Effector memory CD4-positive, alpha-beta T cell (primary cell): ENCODE measurements at regions not wholly inside any gene's neighbourhood (a gene's known extent, or its start where the extent isn't known, plus 50 kb on each side); places are given as distances from the start of the nearest gene placed in this dataset.
"Not testable (repeated sequence)": the region's sequence is repeated elsewhere in the genome, so short reads cannot be mapped to it uniquely, and the experiment has no call there.

Source experiments
- DNase-seq, 3 donors: peaks; one replicate each; pipeline ENCODE4 v3.0.0-alpha.2; 2020
- H3K27ac ChIP-seq: 2 replicates; pipeline ENCODE4 v1.7.0; 2013; ENCODE audit warnings: mild to moderate bottlenecking, low read length, moderate library complexity; ENCODE audit not compliant: insufficient read depth, poor library complexity, severe bottlenecking
- H3K27me3 ChIP-seq: replicated peaks from 2 replicates; pipeline ENCODE4 v1.7.0; 2013; ENCODE audit warnings: mild to moderate bottlenecking, low read length; ENCODE audit not compliant: insufficient read depth, control insufficient read depth, poor library complexity, severe bottlenecking
- H3K36me3 ChIP-seq: 2 replicates; pipeline ENCODE4 v1.7.0; 2013; ENCODE audit warnings: mild to moderate bottlenecking, low read length, moderate library complexity; ENCODE audit not compliant: control insufficient read depth, insufficient read depth
- H3K4me1 ChIP-seq: 2 replicates; pipeline ENCODE4 v1.7.0; 2013; ENCODE audit warnings: low read length, mild to moderate bottlenecking; ENCODE audit not compliant: control insufficient read depth, insufficient read depth, poor library complexity, severe bottlenecking
- H3K4me3 ChIP-seq: 2 replicates; pipeline ENCODE4 v1.7.0; 2013; ENCODE audit warnings: low read length, low read depth, mild to moderate bottlenecking; ENCODE audit not compliant: insufficient read depth, poor library complexity, severe bottlenecking
- H3K9me3 ChIP-seq: 2 replicates; pipeline ENCODE4 v1.7.0; 2013; ENCODE audit warnings: mild to moderate bottlenecking, low read length, moderate library complexity; ENCODE audit not compliant: control insufficient read depth

DNA sequence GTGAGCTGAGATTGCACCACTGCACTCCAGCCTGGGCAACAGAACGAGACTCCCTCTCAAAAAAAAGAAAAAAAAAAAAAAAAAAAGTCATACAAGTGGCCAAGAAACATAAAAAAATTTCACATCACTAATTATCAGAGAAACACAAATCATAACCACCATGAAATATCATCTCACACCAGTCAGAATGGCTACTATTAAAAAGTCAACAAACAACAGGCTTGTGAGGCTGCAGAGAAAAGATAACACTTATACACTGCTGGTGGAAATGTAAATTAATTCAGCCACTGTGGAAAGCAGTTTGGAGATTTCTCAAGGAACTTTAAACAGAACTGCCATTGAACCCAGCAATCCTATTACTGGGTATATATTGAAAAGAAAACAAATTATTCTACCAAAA is 291.1 kb upstream of the MCTP2 start:
- no peaks in the 10 kb centered on the region for H3K36me3 ChIP-seq
- H3K4me1 ChIP-seq: no peaks in the 10 kb centered on the region
- no peaks in the 10 kb centered on the region for H3K27me3 ChIP-seq
- H3K9me3 ChIP-seq: no peaks in the 10 kb centered on the region
- DNase-seq: no peak
- no peak overlapping the region for H3K4me3 ChIP-seq
- H3K27ac ChIP-seq: no peak overlapping the region

DNA sequence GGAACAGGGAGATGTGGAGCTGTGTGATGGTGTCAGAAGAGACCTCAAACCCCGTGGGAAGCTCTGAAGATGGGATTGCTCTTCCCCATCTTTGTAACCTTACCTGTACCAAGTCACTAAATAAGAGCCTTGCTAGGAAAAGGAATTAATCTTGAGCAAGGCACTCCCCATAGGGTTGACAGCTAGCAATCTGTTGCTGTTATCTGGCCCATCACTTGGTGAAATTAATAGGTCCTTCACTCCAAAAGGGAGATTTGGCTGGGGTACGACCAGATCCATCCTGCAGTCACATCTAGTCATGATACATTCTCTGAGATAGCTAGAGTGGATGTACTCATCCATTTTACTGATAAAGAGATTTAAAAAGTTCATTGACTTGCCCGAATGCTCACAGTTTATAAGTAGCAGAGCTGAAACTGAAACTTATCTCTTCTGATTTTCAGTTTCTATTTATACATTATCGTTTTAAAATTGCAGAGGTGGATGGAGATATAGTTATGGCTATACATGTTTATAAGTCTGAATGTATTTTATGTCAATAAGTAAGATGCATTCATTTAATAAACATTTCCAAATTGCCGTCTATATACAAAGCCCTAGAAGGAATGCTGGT is 299.1 kb upstream of the MCTP2 start:
- Histone ChIP-seq H3K27me3 (no peaks in the 10 kb centered on the region), H3K27ac (no peak overlapping the region), H3K36me3 (no peaks in the 10 kb centered on the region), H3K4me3 (no peak overlapping the region), H3K9me3 (no peaks in the 10 kb centered on the region), H3K4me1 (no peaks in the 10 kb centered on the region)
- DNase-seq: no peak

GRCh38 chr15:93929375-93930094 is 301.8 kb upstream of the MCTP2 start:
- Histone ChIP-seq H3K4me1 (no peaks in the 10 kb centered on the region), H3K36me3 (no peaks in the 10 kb centered on the region), H3K9me3 (no peaks in the 10 kb centered on the region), H3K4me3 (no peak overlapping the region), H3K27me3 (no peaks in the 10 kb centered on the region), H3K27ac (no peak overlapping the region)
- no peak for DNase-seq

- Histone ChIP-seq H3K4me3 (no peak overlapping the region), H3K36me3 (no peaks in the 10 kb centered on the region), H3K9me3 (no peaks in the 10 kb centered on the region), H3K27me3 (no peaks in the 10 kb centered on the region), H3K27ac (no peak overlapping the region), H3K4me1 (no peaks in the 10 kb centered on the region)
- no peak for DNase-seq
Observed at GRCh38 chr15:93920204-93920603, 311.2 kb upstream of the MCTP2 start.

DNA sequence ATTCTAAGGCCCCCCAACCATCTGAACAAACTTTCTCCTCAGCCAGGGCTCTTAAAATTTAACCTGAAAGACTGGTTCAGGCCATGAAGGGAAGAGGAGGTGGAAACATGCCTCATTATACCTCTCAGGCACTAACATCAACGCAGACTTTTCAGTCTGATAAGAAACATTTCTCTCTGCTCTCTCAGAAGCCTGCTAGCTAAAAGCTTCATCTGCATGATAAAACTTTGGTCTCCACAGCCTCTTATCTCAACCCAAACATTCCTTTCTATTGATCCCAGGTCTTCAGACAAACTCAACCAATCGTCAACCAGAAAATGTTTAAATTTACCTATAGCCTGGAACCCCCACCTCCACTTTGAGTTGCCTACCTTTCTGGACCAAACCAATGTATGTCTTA is 312.6 kb upstream of the MCTP2 start:
- not testable (repeated sequence) for DNase-seq, H3K27me3 ChIP-seq, H3K4me1 ChIP-seq, H3K27ac ChIP-seq, H3K4me3 ChIP-seq, H3K36me3 ChIP-seq, H3K9me3 ChIP-seq

GRCh38 chr15:93917181-93917580 is 314.2 kb upstream of the MCTP2 start:
- Histone ChIP-seq H3K9me3 (no peaks in the 10 kb centered on the region), H3K27ac (no peak overlapping the region), H3K4me1 (no peaks in the 10 kb centered on the region), H3K4me3 (no peak overlapping the region), H3K36me3 (no peaks in the 10 kb centered on the region), H3K27me3 (no peaks in the 10 kb centered on the region)
- DNase-seq: no peak

- no peaks in the 10 kb centered on the region for H3K36me3 ChIP-seq
- H3K27ac ChIP-seq: no peak overlapping the region
- H3K4me3 ChIP-seq: no peak overlapping the region
- H3K4me1 ChIP-seq: no peaks in the 10 kb centered on the region
- no peaks in the 10 kb centered on the region for H3K9me3 ChIP-seq
- DNase-seq: no peak
- H3K27me3 ChIP-seq: no peaks in the 10 kb centered on the region
Observed at GRCh38 chr15:93913871-93914270, 317.5 kb upstream of the MCTP2 start.

- H3K4me1 ChIP-seq: no peaks in the 10 kb centered on the region
- H3K4me3 ChIP-seq: no peak overlapping the region
- DNase-seq: no peak
- no peaks in the 10 kb centered on the region for H3K36me3 ChIP-seq
- no peak overlapping the region for H3K27ac ChIP-seq
- no peaks in the 10 kb centered on the region for H3K9me3 ChIP-seq
- no peaks in the 10 kb centered on the region for H3K27me3 ChIP-seq
Observed at GRCh38 chr15:93913310-93913709, 318.1 kb upstream of the MCTP2 start.

- no peaks in the 10 kb centered on the region for H3K9me3 ChIP-seq
- no peaks in the 10 kb centered on the region for H3K36me3 ChIP-seq
- no peaks in the 10 kb centered on the region for H3K4me1 ChIP-seq
- no peak for DNase-seq
- no peak overlapping the region for H3K4me3 ChIP-seq
- no peak overlapping the region for H3K27ac ChIP-seq
- H3K27me3 ChIP-seq: no peaks in the 10 kb centered on the region
Observed at GRCh38 chr15:93900476-93901400, 330.6 kb upstream of the MCTP2 start.

GRCh38 chr15:93899817-93900216 is 331.5 kb upstream of the MCTP2 start:
- DNase-seq: no peak
- no peak overlapping the region for H3K27ac ChIP-seq
- no peaks in the 10 kb centered on the region for H3K27me3 ChIP-seq
- no peaks in the 10 kb centered on the region for H3K4me1 ChIP-seq
- no peak overlapping the region for H3K4me3 ChIP-seq
- H3K36me3 ChIP-seq: no peaks in the 10 kb centered on the region
- H3K9me3 ChIP-seq: no peaks in the 10 kb centered on the region
